HG03378 (cell line): ENCODE measurements at regions not wholly inside any gene's neighbourhood (a gene's known extent, or its start where the extent isn't known, plus 50 kb on each side); places are given as distances from the start of the nearest gene placed in this dataset.
"Not testable (repeated sequence)": the region's sequence is repeated elsewhere in the genome, so short reads cannot be mapped to it uniquely, and the experiment has no call there.

Source experiments
- ATAC-seq: cut with Tn5 transposase; IDR thresholded peaks from one replicate; pipeline ENCODE4 v1.9.1; 2021; ENCODE audit warnings: mild to moderate bottlenecking, moderate library complexity; ENCODE audit not compliant: unreplicated experiment

- ATAC-seq = no peak
Measured at GRCh38 chr7:81080553-81080952, 161.7 kb upstream of the SEMA3C start.

GRCh38 chr7:81079746-81080145 is 160.9 kb upstream of the SEMA3C start:
- no peak for ATAC-seq

DNA sequence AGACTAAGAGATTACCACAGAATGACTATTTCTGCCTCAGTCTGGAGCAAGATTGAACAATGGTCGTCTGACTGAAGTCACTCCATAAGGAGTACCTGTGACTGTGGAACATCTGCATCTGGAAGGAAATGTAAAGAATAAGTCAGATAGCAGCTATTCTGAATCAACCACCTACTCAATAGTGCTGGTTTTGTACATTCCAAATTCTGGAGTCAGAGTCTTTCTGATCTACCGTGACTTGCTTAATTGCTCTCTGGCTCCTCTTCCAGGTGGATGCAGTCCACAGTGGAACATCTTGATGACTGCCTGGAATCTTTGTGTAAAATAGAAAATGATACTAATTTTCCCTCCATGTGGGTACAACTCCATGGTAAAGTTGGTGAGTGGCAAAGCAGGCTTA is 156.3 kb upstream of the SEMA3C start:
- ATAC-seq = no peak

- no peak for ATAC-seq
Measured at GRCh38 chr7:81074406-81074805, 155.6 kb upstream of the SEMA3C start.

GRCh38 chr7:81073931-81074251 is 155.0 kb upstream of the SEMA3C start:
- ATAC-seq = no peak

- no peak for ATAC-seq
Measured at GRCh38 chr7:81070956-81071355, 152.1 kb upstream of the SEMA3C start.

GRCh38 chr7:81066797-81067196 is 147.9 kb upstream of the SEMA3C start:
- no peak for ATAC-seq

DNA sequence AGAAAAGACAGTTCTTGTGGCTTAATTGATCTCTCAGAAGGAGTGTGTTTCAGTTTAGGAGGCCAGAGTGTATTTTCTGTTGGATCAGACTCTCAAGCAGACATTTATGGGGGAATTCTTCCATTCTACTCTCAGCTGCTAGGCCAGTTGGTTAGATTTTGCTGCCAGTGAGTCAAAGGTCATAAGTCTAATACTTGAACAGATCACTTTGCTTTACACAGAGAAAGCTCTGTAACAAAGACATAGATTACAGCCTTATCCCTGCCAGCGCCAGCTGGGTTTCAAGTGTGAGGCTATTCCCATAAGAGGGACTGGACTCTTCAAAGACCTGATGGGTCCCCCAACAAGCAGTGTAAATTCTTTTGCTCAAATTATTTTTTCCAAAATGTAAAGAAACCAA is 145.6 kb upstream of the SEMA3C start:
- no peak for ATAC-seq

DNA sequence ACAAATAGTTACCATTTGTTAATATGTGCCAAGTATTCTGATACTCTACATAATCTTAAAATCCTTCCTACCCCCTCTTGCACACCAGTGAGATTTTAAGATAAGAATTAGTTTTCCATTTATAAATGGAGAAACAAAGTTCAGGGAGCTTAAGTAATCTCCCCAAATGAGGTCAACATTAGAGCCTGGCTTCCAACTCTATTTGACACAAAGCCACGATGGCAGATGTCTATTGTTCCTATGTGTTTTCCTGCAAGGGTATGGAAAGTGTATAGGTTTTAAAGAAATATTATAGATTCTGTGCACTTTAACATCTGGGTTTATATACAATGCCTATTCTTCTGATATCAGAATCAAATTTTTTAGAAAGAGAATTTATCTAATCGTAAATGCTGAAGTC is 143.9 kb upstream of the SEMA3C start:
- ATAC-seq = no peak

- ATAC-seq = not testable (repeated sequence)
Measured at GRCh38 chr7:81057469-81057868, 138.6 kb upstream of the SEMA3C start.

- no peak for ATAC-seq
Measured at GRCh38 chr7:81053623-81054022, 134.8 kb upstream of the SEMA3C start.

DNA sequence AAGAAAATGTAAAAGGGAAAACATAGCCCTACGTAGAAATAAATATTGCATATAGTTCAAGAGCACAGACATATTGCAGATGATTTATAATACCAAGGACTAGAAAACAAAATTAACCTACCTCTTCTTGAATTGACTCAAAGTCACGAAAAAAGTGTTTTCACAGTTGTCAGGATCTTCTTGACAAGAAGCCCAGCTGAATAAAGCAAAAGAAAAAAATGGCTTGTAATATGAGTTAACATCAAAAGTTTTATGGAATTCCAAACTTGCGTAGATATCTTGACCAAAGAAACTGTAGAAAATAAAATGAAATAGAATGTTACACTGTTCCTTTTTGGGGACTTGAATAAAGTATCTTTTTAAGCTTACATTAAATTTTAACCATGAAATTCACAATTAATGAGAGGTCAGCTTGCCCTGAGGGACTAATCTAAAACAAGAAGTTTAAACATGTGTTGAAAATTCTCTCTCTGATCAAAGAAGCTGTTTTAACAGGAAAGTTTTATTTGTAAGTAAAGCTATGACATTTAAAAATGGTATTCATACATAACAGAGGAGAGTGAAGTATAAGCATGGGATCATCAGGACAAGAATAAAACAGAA is 133.1 kb upstream of the SEMA3C start:
- no peak for ATAC-seq

DNA sequence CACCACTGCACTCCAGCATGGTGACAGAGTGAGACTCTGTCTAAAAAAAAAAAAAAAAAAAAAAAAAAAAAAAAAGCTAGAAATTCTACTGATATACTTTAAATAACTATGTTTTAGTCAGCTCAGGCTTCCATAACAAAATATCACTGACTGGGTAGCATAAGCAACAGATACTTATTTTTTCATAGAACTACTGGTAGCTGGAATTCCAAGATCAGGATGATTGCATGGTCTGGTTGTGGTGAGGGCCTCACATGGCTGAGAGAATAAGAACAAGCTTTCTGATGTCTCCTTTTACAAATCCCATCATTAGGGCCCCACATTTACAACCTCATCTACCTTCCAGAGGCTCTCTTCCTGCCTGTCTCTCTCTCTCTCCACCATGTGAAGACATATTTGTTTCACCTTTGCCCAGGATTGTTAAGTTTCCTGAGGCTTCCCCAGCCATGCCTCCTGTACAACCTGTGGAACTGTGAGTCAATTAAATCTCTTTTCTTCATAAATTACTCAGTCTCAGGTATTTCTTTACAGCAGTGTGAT is 126.7 kb upstream of the SEMA3C start:
- ATAC-seq = no peak

DNA sequence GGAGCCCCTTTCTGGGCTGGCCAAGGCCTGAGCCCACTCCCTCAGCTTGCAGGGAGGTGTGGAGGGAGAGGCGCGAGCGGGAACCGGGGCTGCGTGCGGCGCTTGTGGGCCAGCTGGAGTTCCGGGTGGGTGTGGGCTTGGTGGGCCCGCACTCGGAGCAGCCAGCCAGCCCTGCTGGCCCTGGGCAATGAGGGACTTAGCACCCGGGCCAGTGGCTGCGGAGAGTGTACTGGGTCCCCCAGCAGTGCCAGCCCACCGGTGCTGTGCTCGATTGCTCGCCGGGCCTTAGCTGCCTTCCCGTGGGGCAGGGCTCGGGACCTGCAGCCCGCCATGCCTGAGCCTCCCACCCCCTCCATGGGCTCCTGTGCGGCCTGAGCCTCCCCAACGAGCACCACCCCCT is 123.8 kb upstream of the SEMA3C start:
- ATAC-seq = not testable (repeated sequence)

DNA sequence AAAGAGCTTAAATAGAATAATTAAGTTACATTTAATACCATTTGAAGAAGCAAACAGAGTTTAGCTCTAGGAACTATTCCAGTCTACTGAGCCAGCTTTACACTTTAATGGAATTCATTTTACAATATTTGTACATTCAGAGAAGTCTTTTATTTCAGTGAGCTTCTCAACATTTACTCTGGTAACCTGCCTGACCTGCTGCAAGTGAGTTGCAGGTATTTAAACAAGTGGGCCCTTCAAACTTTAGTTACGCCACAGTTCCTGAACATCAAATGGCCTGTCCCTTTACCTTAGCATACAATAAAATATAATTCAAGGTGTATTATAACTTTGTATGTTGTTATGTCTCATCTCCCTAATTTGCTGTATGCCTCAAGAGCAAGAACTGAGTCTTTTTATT is 121.6 kb upstream of the SEMA3C start:
- ATAC-seq = no peak

- no peak for ATAC-seq
Measured at GRCh38 chr7:81036871-81037270, 118.0 kb upstream of the SEMA3C start.

DNA sequence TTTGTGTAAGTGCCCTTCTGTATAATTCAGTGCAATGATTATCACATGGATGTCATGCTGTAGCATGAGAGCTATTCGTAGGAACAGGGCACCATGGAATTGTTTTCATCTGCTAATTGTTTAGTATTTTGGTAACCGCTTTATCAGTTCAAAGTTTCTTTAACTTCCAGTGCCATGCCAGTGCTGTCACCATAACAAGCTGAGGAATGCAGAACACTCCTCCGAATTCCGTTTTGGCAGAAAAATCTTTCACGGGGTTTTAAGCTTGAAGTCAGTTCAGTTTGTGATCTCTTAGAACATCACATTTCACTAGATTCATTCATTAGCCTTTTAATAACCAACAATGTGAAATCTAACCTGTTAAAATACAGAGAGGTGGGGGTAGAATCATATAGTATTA is 117.2 kb upstream of the SEMA3C start:
- no peak for ATAC-seq

- ATAC-seq = no peak
Measured at GRCh38 chr7:81031996-81032395, 113.1 kb upstream of the SEMA3C start.

DNA sequence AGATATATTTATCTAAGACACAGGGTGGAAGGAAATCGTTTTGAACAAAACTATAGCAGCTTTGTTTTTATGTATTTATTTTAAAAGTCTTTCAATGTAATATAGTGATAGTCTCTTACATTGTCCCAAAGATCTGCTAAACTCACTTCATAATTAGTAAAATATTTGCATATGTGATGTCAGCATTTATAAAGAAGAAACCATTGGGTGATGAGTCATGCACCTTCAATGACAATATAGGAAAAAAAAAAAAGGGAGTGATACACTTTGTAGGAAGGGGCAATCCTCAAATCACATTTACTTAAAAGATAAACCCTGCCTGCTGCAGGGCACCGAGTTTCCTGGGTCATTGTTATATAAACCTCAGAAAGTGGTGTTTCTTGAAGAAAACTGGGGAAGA is 112.4 kb upstream of the SEMA3C start:
- ATAC-seq = no peak

- no peak for ATAC-seq
Measured at GRCh38 chr7:81030472-81030871, 111.6 kb upstream of the SEMA3C start.

DNA sequence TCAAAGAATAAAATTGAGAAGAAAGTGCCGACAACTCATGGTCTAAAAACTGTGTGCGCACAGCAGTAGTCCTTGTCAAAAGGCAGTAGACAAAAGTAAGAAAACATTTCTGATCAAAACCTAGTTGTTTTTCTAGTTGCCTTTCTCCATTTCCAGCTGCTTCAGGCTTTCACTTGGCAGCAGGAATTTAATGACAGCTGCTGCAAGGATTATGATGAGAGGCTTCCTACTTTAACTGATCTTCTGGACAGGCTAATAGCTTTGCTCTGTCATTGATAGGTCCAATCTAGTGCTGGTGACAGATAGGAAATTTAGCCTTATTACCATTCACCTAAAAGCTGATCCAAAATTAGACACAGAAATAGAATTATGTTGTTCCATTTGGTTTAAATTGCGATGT is 110.7 kb upstream of the SEMA3C start:
- ATAC-seq = no peak

DNA sequence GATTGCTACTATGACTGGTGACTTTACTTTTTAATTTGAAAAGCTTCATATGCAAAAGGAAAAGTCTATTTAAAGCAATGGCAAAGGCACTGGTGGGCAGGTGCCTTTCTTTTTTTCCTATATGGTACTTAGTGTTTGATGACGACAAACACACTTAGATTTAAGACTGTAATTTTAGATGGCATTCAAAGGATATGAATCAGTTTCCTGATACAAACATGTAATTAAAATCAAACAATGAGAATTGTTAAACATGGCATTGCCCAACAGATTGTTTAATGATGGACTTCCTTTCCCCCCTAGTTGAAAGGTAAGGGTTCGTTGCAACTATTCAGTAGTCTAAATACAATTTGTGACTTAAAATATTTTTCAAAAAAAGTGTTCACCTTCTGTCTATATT is 106.5 kb upstream of the SEMA3C start:
- no peak for ATAC-seq

GRCh38 chr7:81014908-81015307 is 96.1 kb upstream of the SEMA3C start:
- no peak for ATAC-seq
